PFSK-1 (cell line): ENCODE measurements at regions not wholly inside any gene's neighbourhood (a gene's known extent, or its start where the extent isn't known, plus 50 kb on each side); places are given as distances from the start of the nearest gene placed in this dataset.

Source experiments
- FOXP2 ChIP-seq: optimal IDR thresholded peaks from 2 replicates; pipeline ENCODE3; 2011; ENCODE audit warnings: borderline replicate concordance, control low read depth, inconsistent platforms; ENCODE audit not compliant: insufficient read depth; ENCODE audit errors: extremely low read length, extremely low read depth
- POLR2AphosphoS5 ChIP-seq: IDR thresholded peaks from 2 replicates; pipeline ENCODE4 v1.6.1; 2012; ENCODE audit warnings: low read depth, mild to moderate bottlenecking, control low read depth, low read length, moderate library complexity
- REST ChIP-seq, 2 experiments: IDR thresholded peaks; 2 replicates each; pipeline versions ENCODE4 v1.6.1 to v1.8.0; 2011 to 2012; ENCODE audit warnings: low read depth in 2 of 2, low read length in 2 of 2, control low read depth in 1 of 2, inconsistent platforms in 1 of 2, mild to moderate bottlenecking in 1 of 2, moderate library complexity in 1 of 2; ENCODE audit not compliant: insufficient read depth in 1 of 2
- SIN3A ChIP-seq: IDR thresholded peaks from 2 replicates; pipeline ENCODE4 v1.6.1; 2012; ENCODE audit warnings: mild to moderate bottlenecking, low read length, moderate library complexity, borderline replicate concordance; ENCODE audit not compliant: insufficient read depth
- TAF1 ChIP-seq: IDR thresholded peaks from 2 replicates; pipeline ENCODE4 v1.6.1; 2012; ENCODE audit warnings: low read length, control low read depth, borderline replicate concordance; ENCODE audit not compliant: insufficient read depth

GRCh38 chr11:127598476-127598875 is 597.9 kb upstream of the KIRREL3 start:
- TF ChIP-seq TAF1 (no peak), FOXP2 (no peak), SIN3A (no peak), REST (IDR thresholded peaks at IDR 0.05; ENCODE audit: insufficient read depth in 1 of 2, low read depth in 2 of 2, low read length in 2 of 2) (no peak)

- TF ChIP-seq POLR2AphosphoS5, result no peak
- no peak for TF ChIP-seq SIN3A
- TF ChIP-seq FOXP2, result no peak
- TF ChIP-seq TAF1, result no peak
- TF ChIP-seq REST (IDR thresholded peaks at IDR 0.05; ENCODE audit: insufficient read depth in 1 of 2, low read depth in 2 of 2, low read length in 2 of 2), result no peak
Observed at GRCh38 chr11:127596433-127596832, 595.9 kb upstream of the KIRREL3 start.

GRCh38 chr11:127592371-127592770 is 591.8 kb upstream of the KIRREL3 start:
- TF ChIP-seq FOXP2 (no peak), POLR2AphosphoS5 (no peak), REST (IDR thresholded peaks at IDR 0.05; ENCODE audit: insufficient read depth in 1 of 2, low read depth in 2 of 2, low read length in 2 of 2) (no peak), TAF1 (no peak), SIN3A (no peak)

GRCh38 chr11:127590314-127590713 is 589.7 kb upstream of the KIRREL3 start:
- TF ChIP-seq SIN3A (no peak), REST (IDR thresholded peaks at IDR 0.05; ENCODE audit: insufficient read depth in 1 of 2, low read depth in 2 of 2, low read length in 2 of 2) (no peak), TAF1 (no peak), POLR2AphosphoS5 (no peak), FOXP2 (no peak)

GRCh38 chr11:127588431-127588830 is 587.9 kb upstream of the KIRREL3 start:
- TF ChIP-seq REST (IDR thresholded peaks at IDR 0.05; ENCODE audit: insufficient read depth in 1 of 2, low read depth in 2 of 2, low read length in 2 of 2) (no peak), TAF1 (no peak), POLR2AphosphoS5 (no peak)
